SU-DHL-6 (cell line): ENCODE measurements at regions not wholly inside any gene's neighbourhood (a gene's known extent, or its start where the extent isn't known, plus 50 kb on each side); places are given as distances from the start of the nearest gene placed in this dataset.

Source experiments
- EZH2phosphoT487 ChIP-seq: fragments of 200-600 bp; sonication (generic), shearing (Covaris generic); conservative IDR thresholded peaks from 2 replicates; pipeline ENCODE4 v1.6.1; 2018; ENCODE audit warnings: mild to moderate bottlenecking, antibody characterized with exemption, low read length, moderate library complexity, mixed read lengths
- TF ChIP-seq, protein P1 (sequence below): fragments of 200-600 bp; sonication (generic); IDR thresholded peaks from one replicate; pipeline ENCODE4 v1.5.1; 2017; ENCODE audit warnings: antibody characterized with exemption, mild to moderate bottlenecking, low read length, moderate library complexity; ENCODE audit not compliant: insufficient read depth, poor library complexity, severe bottlenecking

DNA sequence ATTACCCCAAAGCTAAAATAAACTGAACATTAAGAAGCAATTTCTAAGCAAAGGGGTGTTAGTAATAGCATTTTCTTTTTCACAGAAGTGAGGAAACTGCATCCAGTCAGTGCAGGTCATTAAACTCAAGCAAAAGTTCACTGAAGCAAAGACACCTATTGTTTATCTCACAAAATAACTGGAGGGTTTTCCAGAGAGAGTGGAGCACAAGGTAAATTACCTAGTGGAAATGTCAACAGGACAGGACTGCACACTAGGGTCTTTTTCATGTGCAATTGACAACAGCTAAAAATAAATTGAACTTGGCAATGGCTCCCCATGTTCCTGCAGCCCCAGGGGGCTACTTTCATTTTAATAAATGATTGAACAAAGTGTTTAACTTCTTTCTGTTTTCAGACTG lies 742.0 kb downstream of the GALC start:
- TF ChIP-seq, protein P1, sequence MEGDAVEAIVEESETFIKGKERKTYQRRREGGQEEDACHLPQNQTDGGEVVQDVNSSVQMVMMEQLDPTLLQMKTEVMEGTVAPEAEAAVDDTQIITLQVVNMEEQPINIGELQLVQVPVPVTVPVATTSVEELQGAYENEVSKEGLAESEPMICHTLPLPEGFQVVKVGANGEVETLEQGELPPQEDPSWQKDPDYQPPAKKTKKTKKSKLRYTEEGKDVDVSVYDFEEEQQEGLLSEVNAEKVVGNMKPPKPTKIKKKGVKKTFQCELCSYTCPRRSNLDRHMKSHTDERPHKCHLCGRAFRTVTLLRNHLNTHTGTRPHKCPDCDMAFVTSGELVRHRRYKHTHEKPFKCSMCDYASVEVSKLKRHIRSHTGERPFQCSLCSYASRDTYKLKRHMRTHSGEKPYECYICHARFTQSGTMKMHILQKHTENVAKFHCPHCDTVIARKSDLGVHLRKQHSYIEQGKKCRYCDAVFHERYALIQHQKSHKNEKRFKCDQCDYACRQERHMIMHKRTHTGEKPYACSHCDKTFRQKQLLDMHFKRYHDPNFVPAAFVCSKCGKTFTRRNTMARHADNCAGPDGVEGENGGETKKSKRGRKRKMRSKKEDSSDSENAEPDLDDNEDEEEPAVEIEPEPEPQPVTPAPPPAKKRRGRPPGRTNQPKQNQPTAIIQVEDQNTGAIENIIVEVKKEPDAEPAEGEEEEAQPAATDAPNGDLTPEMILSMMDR = no peak
- no peak for TF ChIP-seq EZH2phosphoT487
